ENCODE measurements at regions not wholly inside any gene's neighbourhood (a gene's known extent, or its start where the extent isn't known, plus 50 kb on each side); places are given as distances from the start of the nearest gene placed in this dataset.

DNA sequence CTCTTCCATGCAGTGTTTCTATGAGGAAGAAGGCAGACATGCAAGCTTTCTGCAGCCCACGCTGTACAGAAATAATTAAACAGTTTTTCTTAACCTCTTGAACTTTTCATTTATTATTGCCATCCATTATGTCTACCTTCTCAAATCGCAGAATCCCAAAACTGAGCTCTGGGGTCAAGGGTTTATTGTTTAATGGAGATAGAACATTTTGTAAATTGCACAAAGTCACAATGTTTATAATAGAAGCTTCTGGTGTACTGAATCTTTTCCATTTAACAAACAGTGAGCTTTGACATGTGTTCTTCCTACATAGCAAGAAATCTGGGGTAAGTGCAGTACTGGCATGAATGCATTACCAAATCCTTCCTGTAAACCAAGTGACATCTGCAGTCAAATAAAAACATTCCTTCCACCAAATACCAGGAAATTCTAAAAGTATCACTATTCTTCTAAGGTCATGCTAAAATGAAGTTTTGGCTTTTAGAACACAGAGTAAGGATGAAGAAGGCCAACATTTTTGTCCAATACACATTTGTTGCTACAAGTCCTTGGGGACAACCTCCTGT, 385.3 kb upstream of the DDHD1 start (continued):
- TF ChIP-seq, protein P1, sequence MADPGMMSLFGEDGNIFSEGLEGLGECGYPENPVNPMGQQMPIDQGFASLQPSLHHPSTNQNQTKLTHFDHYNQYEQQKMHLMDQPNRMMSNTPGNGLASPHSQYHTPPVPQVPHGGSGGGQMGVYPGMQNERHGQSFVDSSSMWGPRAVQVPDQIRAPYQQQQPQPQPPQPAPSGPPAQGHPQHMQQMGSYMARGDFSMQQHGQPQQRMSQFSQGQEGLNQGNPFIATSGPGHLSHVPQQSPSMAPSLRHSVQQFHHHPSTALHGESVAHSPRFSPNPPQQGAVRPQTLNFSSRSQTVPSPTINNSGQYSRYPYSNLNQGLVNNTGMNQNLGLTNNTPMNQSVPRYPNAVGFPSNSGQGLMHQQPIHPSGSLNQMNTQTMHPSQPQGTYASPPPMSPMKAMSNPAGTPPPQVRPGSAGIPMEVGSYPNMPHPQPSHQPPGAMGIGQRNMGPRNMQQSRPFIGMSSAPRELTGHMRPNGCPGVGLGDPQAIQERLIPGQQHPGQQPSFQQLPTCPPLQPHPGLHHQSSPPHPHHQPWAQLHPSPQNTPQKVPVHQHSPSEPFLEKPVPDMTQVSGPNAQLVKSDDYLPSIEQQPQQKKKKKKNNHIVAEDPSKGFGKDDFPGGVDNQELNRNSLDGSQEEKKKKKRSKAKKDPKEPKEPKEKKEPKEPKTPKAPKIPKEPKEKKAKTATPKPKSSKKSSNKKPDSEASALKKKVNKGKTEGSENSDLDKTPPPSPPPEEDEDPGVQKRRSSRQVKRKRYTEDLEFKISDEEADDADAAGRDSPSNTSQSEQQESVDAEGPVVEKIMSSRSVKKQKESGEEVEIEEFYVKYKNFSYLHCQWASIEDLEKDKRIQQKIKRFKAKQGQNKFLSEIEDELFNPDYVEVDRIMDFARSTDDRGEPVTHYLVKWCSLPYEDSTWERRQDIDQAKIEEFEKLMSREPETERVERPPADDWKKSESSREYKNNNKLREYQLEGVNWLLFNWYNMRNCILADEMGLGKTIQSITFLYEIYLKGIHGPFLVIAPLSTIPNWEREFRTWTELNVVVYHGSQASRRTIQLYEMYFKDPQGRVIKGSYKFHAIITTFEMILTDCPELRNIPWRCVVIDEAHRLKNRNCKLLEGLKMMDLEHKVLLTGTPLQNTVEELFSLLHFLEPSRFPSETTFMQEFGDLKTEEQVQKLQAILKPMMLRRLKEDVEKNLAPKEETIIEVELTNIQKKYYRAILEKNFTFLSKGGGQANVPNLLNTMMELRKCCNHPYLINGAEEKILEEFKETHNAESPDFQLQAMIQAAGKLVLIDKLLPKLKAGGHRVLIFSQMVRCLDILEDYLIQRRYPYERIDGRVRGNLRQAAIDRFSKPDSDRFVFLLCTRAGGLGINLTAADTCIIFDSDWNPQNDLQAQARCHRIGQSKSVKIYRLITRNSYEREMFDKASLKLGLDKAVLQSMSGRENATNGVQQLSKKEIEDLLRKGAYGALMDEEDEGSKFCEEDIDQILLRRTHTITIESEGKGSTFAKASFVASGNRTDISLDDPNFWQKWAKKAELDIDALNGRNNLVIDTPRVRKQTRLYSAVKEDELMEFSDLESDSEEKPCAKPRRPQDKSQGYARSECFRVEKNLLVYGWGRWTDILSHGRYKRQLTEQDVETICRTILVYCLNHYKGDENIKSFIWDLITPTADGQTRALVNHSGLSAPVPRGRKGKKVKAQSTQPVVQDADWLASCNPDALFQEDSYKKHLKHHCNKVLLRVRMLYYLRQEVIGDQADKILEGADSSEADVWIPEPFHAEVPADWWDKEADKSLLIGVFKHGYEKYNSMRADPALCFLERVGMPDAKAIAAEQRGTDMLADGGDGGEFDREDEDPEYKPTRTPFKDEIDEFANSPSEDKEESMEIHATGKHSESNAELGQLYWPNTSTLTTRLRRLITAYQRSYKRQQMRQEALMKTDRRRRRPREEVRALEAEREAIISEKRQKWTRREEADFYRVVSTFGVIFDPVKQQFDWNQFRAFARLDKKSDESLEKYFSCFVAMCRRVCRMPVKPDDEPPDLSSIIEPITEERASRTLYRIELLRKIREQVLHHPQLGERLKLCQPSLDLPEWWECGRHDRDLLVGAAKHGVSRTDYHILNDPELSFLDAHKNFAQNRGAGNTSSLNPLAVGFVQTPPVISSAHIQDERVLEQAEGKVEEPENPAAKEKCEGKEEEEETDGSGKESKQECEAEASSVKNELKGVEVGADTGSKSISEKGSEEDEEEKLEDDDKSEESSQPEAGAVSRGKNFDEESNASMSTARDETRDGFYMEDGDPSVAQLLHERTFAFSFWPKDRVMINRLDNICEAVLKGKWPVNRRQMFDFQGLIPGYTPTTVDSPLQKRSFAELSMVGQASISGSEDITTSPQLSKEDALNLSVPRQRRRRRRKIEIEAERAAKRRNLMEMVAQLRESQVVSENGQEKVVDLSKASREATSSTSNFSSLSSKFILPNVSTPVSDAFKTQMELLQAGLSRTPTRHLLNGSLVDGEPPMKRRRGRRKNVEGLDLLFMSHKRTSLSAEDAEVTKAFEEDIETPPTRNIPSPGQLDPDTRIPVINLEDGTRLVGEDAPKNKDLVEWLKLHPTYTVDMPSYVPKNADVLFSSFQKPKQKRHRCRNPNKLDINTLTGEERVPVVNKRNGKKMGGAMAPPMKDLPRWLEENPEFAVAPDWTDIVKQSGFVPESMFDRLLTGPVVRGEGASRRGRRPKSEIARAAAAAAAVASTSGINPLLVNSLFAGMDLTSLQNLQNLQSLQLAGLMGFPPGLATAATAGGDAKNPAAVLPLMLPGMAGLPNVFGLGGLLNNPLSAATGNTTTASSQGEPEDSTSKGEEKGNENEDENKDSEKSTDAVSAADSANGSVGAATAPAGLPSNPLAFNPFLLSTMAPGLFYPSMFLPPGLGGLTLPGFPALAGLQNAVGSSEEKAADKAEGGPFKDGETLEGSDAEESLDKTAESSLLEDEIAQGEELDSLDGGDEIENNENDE (IDR thresholded peaks at IDR 0.05; ENCODE audit: insufficient replicate concordance, low read length), result no peak
- TF ChIP-seq KDM4A (IDR thresholded peaks at IDR 0.05; ENCODE audit: low read depth, low read length, severe bottlenecking), result no peak
- TF ChIP-seq CBX5 (IDR thresholded peaks at IDR 0.05; ENCODE audit: low read depth, low read length), result no peak
- TF ChIP-seq EZH2 (IDR thresholded peaks at IDR 0.05; ENCODE audit: low read depth, low read length, severe bottlenecking), result no peak
- no peak for TF ChIP-seq MAFK (IDR thresholded peaks at IDR 0.05; ENCODE audit: low read depth, low read length)
- TF ChIP-seq CTBP2 (IDR thresholded peaks at IDR 0.05; ENCODE audit: borderline replicate concordance, insufficient read depth, insufficient read length, low read length), result no peak
- no peak for TF ChIP-seq TAF7 (optimal IDR thresholded peaks at IDR 0.05; ENCODE audit: borderline replicate concordance, low read depth, low read length)
- no peak for TF ChIP-seq NANOG (IDR thresholded peaks at IDR 0.05; ENCODE audit: insufficient read depth, low read depth, low read length, poor library complexity, severe bottlenecking)
- TF ChIP-seq SP4 (IDR thresholded peaks at IDR 0.05; ENCODE audit: low read length), result no peak
- TF ChIP-seq RNF2 (IDR thresholded peaks at IDR 0.05; ENCODE audit: borderline replicate concordance, low read depth, low read length, missing control alignments, poor library complexity, severe bottlenecking), result no peak
- TF ChIP-seq SRF (IDR thresholded peaks at IDR 0.05; ENCODE audit: low read depth, low read length), result no peak

All from H1 (cell line).